OCI-LY3 (cell line): ENCODE measurements at regions not wholly inside any gene's neighbourhood (a gene's known extent, or its start where the extent isn't known, plus 50 kb on each side); places are given as distances from the start of the nearest gene placed in this dataset.

Experiments
- H2AFZ ChIP-seq: fragments of 200-600, 300-600 bp; shearing (Covaris generic); 2 replicates; pipeline ENCODE4 v1.6.0; 2014; ENCODE audit warnings: antibody characterized with exemption, low read depth, low read length
- H3K27ac ChIP-seq: fragments of 200-600, 300-600 bp; sonication (generic); 2 replicates; pipeline ENCODE4 v1.5.1; 2014; ENCODE audit warnings: mild to moderate bottlenecking, low read length, moderate library complexity, mixed read lengths
- H3K27me3 ChIP-seq: fragments of 200-600, 300-600 bp; sonication (generic); 2 replicates; pipeline ENCODE4 v1.6.1; 2014; ENCODE audit warnings: low read depth, low read length, mixed read lengths
- H3K36me3 ChIP-seq: fragments of 200-600, 300-600 bp; sonication (generic); replicated peaks from 2 replicates; pipeline ENCODE3; 2014; ENCODE audit warnings: low read depth, low read length, mixed read lengths
- H3K4me1 ChIP-seq: fragments of 300-600, 200-600 bp; sonication (generic); 2 replicates; pipeline ENCODE4 v1.6.1; 2014; ENCODE audit warnings: low read length, mixed read lengths
- H3K4me2 ChIP-seq: fragments of 200-600, 300-600 bp; sonication (generic); 2 replicates; pipeline ENCODE4 v1.6.1; 2014; ENCODE audit warnings: low read length, mixed read lengths
- H3K4me3 ChIP-seq: fragments of 300-600, 200-600 bp; sonication (generic); 2 replicates; pipeline ENCODE4 v1.5.1; 2014; ENCODE audit warnings: antibody characterized with exemption, mild to moderate bottlenecking, low read length, moderate library complexity
- H3K79me2 ChIP-seq: fragments of 300-600, 200-600 bp; shearing (Covaris generic); 2 replicates; pipeline ENCODE4 v1.6.1; 2014; ENCODE audit warnings: mild to moderate bottlenecking, low read length, mixed read lengths
- H3K9ac ChIP-seq: fragments of 300-600, 200-600 bp; shearing (Covaris generic); 2 replicates; pipeline ENCODE4 v1.6.0; 2014; ENCODE audit warnings: mild to moderate bottlenecking, low read length, moderate library complexity
- H3K9me3 ChIP-seq: fragments of 200-600, 300-600 bp; shearing (Covaris generic); 2 replicates; pipeline ENCODE4 v1.6.1; 2014; ENCODE audit warnings: low read length, mixed read lengths; ENCODE audit not compliant: insufficient read depth
- H4K20me1 ChIP-seq: fragments of 200-600, 300-600 bp; sonication (generic); 2 replicates; pipeline ENCODE4 v1.6.1; 2016; ENCODE audit warnings: low read length, mixed read lengths; ENCODE audit not compliant: insufficient read depth
- EZH2phosphoT487 ChIP-seq: fragments of 200-600 bp; shearing (Covaris generic); IDR thresholded peaks from 2 replicates; pipeline ENCODE4 v1.6.1; 2018; ENCODE audit warnings: antibody characterized with exemption, mixed run types, low read depth
- TF ChIP-seq, protein P1 (sequence below): fragments of 200-600, 300-600 bp; sonication (generic); IDR thresholded peaks from 2 replicates; pipeline ENCODE4 v1.5.1; 2014; ENCODE audit warnings: antibody characterized with exemption, low read length, low read depth

DNA sequence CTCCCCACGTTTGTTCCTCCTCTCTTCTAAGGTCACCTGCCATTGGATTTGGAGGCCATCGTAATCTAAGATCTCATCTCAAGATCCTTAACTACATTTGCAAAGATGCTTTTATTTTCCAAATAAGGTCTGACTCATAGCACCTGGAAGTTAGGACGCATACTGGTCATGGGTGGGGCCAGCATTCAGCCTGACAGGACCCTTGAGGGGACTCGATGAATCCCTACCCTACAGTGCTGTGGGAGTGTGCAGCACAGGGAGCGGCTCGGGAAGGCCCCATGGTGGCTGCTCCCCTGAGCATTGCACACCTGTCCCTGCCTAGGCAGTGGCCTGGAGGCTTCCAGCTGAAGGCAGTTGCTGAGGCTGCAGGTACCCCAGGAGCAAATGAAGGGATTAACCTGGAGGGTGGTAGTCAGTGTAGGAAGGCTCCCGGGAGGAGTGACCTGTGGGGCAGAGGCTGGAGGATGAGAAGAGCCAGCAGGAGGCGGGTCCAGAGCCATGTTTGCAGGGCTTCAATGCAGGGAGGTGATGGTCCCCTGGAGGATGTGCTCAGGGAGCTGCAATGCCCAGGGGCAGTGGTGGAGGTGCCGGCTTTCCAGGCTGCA, 362.2 kb downstream of the CTTN start:
- Histone ChIP-seq H3K9ac (no peak overlapping the region), H3K79me2 (no peaks in the 10 kb centered on the region), H3K27ac (no peak overlapping the region), H3K36me3 (no peaks in the 10 kb centered on the region), H3K9me3 (no peaks in the 10 kb centered on the region), H3K4me3 (no peak overlapping the region), H2AFZ (no peak overlapping the region), H4K20me1 (no peaks in the 10 kb centered on the region), H3K4me1 (no peaks in the 10 kb centered on the region), H3K27me3 (peaks cover 33% of the 10 kb centered on the region), H3K4me2 (no peak overlapping the region)
- TF ChIP-seq, protein P1, sequence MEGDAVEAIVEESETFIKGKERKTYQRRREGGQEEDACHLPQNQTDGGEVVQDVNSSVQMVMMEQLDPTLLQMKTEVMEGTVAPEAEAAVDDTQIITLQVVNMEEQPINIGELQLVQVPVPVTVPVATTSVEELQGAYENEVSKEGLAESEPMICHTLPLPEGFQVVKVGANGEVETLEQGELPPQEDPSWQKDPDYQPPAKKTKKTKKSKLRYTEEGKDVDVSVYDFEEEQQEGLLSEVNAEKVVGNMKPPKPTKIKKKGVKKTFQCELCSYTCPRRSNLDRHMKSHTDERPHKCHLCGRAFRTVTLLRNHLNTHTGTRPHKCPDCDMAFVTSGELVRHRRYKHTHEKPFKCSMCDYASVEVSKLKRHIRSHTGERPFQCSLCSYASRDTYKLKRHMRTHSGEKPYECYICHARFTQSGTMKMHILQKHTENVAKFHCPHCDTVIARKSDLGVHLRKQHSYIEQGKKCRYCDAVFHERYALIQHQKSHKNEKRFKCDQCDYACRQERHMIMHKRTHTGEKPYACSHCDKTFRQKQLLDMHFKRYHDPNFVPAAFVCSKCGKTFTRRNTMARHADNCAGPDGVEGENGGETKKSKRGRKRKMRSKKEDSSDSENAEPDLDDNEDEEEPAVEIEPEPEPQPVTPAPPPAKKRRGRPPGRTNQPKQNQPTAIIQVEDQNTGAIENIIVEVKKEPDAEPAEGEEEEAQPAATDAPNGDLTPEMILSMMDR: no peak
- TF ChIP-seq EZH2phosphoT487: no peak

DNA sequence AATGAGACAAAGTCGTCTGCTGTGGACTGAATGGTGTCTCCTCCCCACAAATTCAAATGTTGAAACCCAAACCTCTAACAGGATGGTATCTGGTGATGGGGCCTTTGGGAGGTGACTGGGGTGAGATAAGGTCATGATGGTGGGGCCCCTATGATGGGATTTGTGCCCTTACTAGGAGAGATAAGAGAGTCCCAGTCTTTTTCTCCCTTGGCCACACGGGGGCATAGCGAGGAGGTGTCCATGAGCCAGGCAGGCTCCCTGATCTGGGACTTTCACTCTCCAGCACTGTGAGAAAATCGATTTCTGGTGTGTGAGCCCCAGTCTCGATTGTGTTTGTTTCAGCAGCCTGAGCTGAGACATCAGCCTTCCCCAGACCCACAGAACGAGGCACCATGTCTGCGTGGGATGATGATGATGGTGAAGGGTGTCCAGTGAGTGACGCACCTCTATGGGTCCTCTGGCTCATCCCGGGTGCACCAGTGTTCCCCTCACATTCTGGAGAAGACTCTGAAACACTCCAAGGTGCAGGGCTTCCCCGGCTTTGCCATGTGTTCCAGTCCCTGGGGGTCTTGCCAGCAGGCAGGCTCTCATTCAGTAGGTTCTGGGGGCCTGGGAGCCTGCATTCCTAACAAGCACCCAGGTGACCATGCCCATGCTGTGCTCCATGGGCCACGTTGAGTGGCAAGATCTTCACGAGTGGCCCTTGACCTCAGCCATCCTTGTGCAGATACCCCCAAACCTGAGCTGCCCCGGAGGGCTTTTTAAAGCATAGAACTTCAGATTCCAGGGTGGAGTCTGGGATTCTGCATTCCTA, 363.0 kb downstream of the CTTN start:
- no peak for TF ChIP-seq EZH2phosphoT487
- TF ChIP-seq, protein P1: peak; percentile 9; the same call in 1 of the 2 replicates
- Histone ChIP-seq H4K20me1 (no peaks in the 10 kb centered on the region), H3K36me3 (no peaks in the 10 kb centered on the region), H3K79me2 (no peaks in the 10 kb centered on the region), H3K4me1 (no peaks in the 10 kb centered on the region), H3K27ac (no peak overlapping the region), H3K4me3 (no peak overlapping the region), H2AFZ (no peak overlapping the region), H3K27me3 (peaks cover 30% of the 10 kb centered on the region), H3K9ac (no peak overlapping the region), H3K4me2 (no peak overlapping the region), H3K9me3 (no peaks in the 10 kb centered on the region)

DNA sequence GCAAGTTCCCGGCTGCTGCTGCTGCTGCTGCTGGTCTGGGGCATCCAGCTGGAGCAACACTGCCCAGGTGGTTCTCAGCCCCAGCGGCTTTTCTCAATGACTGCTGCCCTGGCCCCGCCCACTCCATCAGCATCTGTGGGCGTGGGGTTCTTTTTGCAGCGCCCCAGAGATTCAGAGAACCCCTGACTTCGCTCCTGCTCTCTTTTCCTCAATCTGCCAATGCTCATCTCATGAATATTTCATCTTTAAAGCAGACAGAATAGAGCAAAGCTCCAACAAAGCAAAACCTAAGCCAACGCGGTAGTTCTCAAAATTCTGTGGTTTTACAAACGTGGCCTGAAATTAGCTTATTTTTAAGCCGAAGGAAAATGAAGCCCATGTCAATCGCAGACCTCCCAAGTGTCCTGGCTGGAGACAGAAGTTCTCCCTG, 363.6 kb downstream of the CTTN start:
- Histone ChIP-seq H3K79me2 (no peaks in the 10 kb centered on the region), H3K4me3 (no peak overlapping the region), H3K9me3 (no peaks in the 10 kb centered on the region), H3K36me3 (no peaks in the 10 kb centered on the region), H3K9ac (no peak overlapping the region), H3K4me1 (no peaks in the 10 kb centered on the region), H3K4me2 (no peak overlapping the region), H4K20me1 (no peaks in the 10 kb centered on the region), H3K27me3 (peaks cover 24% of the 10 kb centered on the region), H3K27ac (no peak overlapping the region), H2AFZ (no peak overlapping the region)
- TF ChIP-seq EZH2phosphoT487: no peak
- TF ChIP-seq, protein P1: no peak

DNA sequence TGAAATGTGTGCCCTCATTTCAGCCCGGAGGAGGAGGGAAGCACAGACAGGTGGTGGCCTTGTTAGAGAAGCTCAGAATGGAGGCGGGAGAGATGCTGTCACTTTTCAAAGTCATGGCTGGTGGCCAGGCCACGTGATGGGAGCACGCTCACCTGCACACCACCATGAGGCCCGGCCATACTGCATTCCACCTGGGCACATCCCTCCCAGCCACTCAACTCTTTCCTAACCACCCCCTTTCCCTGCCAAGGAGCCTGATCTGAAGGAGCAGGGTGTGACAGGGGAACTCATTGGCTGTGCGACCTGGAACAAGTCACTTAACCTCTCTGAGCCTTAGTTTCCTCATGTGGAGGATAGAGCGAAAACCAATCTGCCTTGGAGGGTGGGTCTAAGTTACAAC, 364.5 kb downstream of the CTTN start:
- Histone ChIP-seq H3K9me3 (no peaks in the 10 kb centered on the region), H3K4me3 (no peak overlapping the region), H3K36me3 (no peaks in the 10 kb centered on the region), H3K4me1 (no peaks in the 10 kb centered on the region), H3K4me2 (no peak overlapping the region), H3K9ac (no peak overlapping the region), H3K27me3 (peaks cover 15% of the 10 kb centered on the region), H3K27ac (no peak overlapping the region), H2AFZ (no peak overlapping the region), H3K79me2 (no peaks in the 10 kb centered on the region), H4K20me1 (no peaks in the 10 kb centered on the region)
- TF ChIP-seq, protein P1: no peak
- TF ChIP-seq EZH2phosphoT487: no peak
